ENCODE measurements at regions not wholly inside any gene's neighbourhood (a gene's known extent, or its start where the extent isn't known, plus 50 kb on each side); places are given as distances from the start of the nearest gene placed in this dataset.

- Histone ChIP-seq H3K9me3 (ENCODE audit: insufficient read depth, low read length) (no peaks in the 10 kb centered on the region), H3K4me3 (ENCODE audit: insufficient read length, low read depth) (no peak overlapping the region), H3K9ac (ENCODE audit: insufficient read length, low read depth) (no peak overlapping the region), H3K4me1 (ENCODE audit: insufficient read depth, insufficient read length) (no peaks in the 10 kb centered on the region), H3K27me3 (ENCODE audit: insufficient read depth, insufficient read length) (no peaks in the 10 kb centered on the region), H3K36me3 (ENCODE audit: insufficient read depth, insufficient read length, low read length) (no peaks in the 10 kb centered on the region)
- TF ChIP-seq ZNF274 (IDR thresholded peaks at IDR 0.05; ENCODE audit: low read depth, low read length) = no peak
- TF ChIP-seq YY1 (IDR thresholded peaks at IDR 0.05; ENCODE audit: insufficient read depth, insufficient read length) = no peak
- no peak for TF ChIP-seq SUZ12 (IDR thresholded peaks at IDR 0.05; ENCODE audit: extremely low read depth, insufficient read depth, insufficient read length)
- no peak for DNase-seq (ENCODE audit: low read depth, low spot score)
Measured at GRCh38 chr12:77741974-77742517, 88.6 kb upstream of the NAV3 start.

DNA sequence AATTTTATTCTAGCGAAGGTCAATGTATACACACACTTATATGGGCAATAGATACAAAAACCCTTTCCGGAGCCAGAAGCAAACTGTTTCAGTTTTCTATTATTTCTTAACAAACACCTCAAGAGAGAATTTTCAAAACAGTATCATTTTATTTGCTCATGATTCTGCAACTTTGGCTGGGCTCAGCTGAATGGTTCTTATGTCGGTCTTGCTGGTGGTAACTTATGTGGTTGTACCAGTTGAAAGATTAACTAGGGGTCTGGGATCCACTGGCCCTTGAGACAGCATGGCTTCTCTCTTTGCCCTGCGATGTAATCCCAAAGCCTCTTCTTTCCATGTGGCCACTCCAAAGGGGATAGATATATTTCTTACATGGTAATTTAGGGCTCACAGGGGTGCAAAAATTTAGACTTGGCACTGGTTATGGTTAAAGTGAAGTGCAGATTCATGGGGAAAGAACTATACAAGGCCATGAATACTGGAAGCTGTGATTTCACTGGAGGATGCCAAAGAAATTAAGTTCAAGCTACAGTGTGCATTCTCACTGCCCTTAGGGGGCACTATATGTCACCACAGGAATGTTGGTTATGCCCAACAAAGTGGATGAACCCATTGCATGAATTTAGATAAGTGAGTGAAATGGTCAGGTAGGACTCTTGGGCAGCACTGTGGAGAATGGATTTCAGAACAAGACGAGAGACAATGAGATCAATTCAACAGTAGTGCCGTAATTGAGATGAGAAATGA is 94.3 kb upstream of the NAV3 start:
- Histone ChIP-seq H3K9me3 (ENCODE audit: insufficient read depth, low read length) (no peaks in the 10 kb centered on the region), H3K4me3 (ENCODE audit: insufficient read length, low read depth) (no peak overlapping the region), H3K27me3 (ENCODE audit: insufficient read depth, insufficient read length) (no peaks in the 10 kb centered on the region), H3K9ac (ENCODE audit: insufficient read length, low read depth) (no peak overlapping the region), H3K36me3 (ENCODE audit: insufficient read depth, insufficient read length, low read length) (no peaks in the 10 kb centered on the region), H3K4me1 (ENCODE audit: insufficient read depth, insufficient read length) (no peaks in the 10 kb centered on the region)
- DNase-seq (ENCODE audit: low read depth, low spot score) = no peak
- TF ChIP-seq ZNF274 (IDR thresholded peaks at IDR 0.05; ENCODE audit: low read depth, low read length) (no peak), YY1 (IDR thresholded peaks at IDR 0.05; ENCODE audit: insufficient read depth, insufficient read length) (no peak), SUZ12 (IDR thresholded peaks at IDR 0.05; ENCODE audit: extremely low read depth, insufficient read depth, insufficient read length) (no peak)

DNA sequence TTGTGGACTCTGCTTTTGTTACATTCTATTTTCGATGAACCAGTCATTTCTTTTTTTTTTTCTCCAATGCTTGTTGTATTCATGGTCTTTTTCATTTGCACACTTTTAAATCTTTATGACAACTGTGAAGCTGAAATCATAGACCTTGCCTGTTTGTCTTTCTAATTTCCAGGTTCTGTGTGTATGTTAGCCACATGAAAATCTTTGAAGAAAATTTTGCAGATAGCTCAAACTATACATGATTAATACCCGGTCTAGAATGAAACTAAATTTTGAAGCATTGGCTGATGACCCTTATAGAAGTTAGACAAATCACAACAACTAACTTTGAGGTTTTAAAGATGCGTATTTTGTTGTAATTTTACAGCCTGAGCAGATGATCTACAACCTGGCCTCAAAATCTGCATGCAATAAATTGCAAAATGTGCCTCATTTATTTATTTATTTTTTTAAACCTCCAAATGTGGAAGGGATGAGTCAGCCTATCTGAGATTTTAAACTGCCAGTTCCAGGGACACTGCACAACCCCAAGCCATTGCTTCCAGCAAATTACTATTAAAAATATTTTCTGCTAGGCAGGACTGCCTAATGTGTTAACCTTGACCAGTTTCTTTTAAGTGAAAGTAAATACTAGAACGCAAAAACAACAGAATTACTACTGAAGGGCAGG is 96.3 kb upstream of the NAV3 start:
- TF ChIP-seq SUZ12 (IDR thresholded peaks at IDR 0.05; ENCODE audit: extremely low read depth, insufficient read depth, insufficient read length) (no peak), ZNF274 (IDR thresholded peaks at IDR 0.05; ENCODE audit: low read depth, low read length) (no peak), YY1 (IDR thresholded peaks at IDR 0.05; ENCODE audit: insufficient read depth, insufficient read length) (no peak)
- DNase-seq (ENCODE audit: low read depth, low spot score) = no peak
- Histone ChIP-seq H3K27me3 (ENCODE audit: insufficient read depth, insufficient read length) (no peaks in the 10 kb centered on the region), H3K9ac (ENCODE audit: insufficient read length, low read depth) (no peak overlapping the region), H3K4me3 (ENCODE audit: insufficient read length, low read depth) (no peak overlapping the region), H3K4me1 (ENCODE audit: insufficient read depth, insufficient read length) (no peaks in the 10 kb centered on the region), H3K9me3 (ENCODE audit: insufficient read depth, low read length) (no peaks in the 10 kb centered on the region), H3K36me3 (ENCODE audit: insufficient read depth, insufficient read length, low read length) (no peaks in the 10 kb centered on the region)

GRCh38 chr12:77728018-77728417 is 102.7 kb upstream of the NAV3 start:
- H3K4me1 ChIP-seq (ENCODE audit: insufficient read depth, insufficient read length) = no peaks in the 10 kb centered on the region
- no peaks in the 10 kb centered on the region for H3K27me3 ChIP-seq (ENCODE audit: insufficient read depth, insufficient read length)
- DNase-seq (ENCODE audit: low read depth, low spot score) = no peak
- H3K9me3 ChIP-seq (ENCODE audit: insufficient read depth, low read length) = no peaks in the 10 kb centered on the region
- no peak overlapping the region for H3K4me3 ChIP-seq (ENCODE audit: insufficient read length, low read depth)
- no peak overlapping the region for H3K9ac ChIP-seq (ENCODE audit: insufficient read length, low read depth)
- no peak for TF ChIP-seq YY1 (IDR thresholded peaks at IDR 0.05; ENCODE audit: insufficient read depth, insufficient read length)
- TF ChIP-seq SUZ12 (IDR thresholded peaks at IDR 0.05; ENCODE audit: extremely low read depth, insufficient read depth, insufficient read length) = no peak
- TF ChIP-seq ZNF274 (IDR thresholded peaks at IDR 0.05; ENCODE audit: low read depth, low read length) = no peak
- no peaks in the 10 kb centered on the region for H3K36me3 ChIP-seq (ENCODE audit: insufficient read depth, insufficient read length, low read length)

DNA sequence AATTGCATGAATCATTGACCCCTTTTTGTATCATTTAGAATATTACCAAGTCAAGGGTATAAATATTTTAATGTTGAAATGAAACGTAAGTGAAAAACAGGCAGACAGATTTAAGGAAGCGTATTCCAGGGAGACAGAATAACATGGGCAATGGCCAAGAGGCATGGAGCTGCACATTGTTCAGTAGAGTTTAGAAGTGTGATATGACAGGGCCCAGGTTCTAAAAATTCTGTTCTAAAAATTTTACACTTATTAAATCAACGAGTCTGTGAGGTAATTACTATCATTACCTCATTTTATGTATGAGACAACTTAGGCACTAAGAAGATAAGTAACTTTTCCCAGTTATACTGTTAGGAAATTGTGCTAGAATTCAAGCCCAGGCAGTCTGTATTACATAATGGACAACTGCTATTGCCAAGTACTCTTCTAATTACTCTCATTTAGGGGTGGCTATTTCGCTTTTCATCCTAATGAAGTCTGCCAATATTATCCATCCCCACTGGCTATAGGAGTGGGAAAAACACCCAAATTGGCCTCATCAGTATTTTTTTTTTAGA is 103.2 kb upstream of the NAV3 start:
- H3K36me3 ChIP-seq (ENCODE audit: insufficient read depth, insufficient read length, low read length) = no peaks in the 10 kb centered on the region
- H3K9me3 ChIP-seq (ENCODE audit: insufficient read depth, low read length) = no peaks in the 10 kb centered on the region
- no peaks in the 10 kb centered on the region for H3K4me1 ChIP-seq (ENCODE audit: insufficient read depth, insufficient read length)
- H3K4me3 ChIP-seq (ENCODE audit: insufficient read length, low read depth) = no peak overlapping the region
- TF ChIP-seq YY1 (IDR thresholded peaks at IDR 0.05; ENCODE audit: insufficient read depth, insufficient read length) (no peak), ZNF274 (IDR thresholded peaks at IDR 0.05; ENCODE audit: low read depth, low read length) (no peak), SUZ12 (IDR thresholded peaks at IDR 0.05; ENCODE audit: extremely low read depth, insufficient read depth, insufficient read length) (no peak)
- no peak for DNase-seq (ENCODE audit: low read depth, low spot score)
- no peak overlapping the region for H3K9ac ChIP-seq (ENCODE audit: insufficient read length, low read depth)
- no peaks in the 10 kb centered on the region for H3K27me3 ChIP-seq (ENCODE audit: insufficient read depth, insufficient read length)

DNA sequence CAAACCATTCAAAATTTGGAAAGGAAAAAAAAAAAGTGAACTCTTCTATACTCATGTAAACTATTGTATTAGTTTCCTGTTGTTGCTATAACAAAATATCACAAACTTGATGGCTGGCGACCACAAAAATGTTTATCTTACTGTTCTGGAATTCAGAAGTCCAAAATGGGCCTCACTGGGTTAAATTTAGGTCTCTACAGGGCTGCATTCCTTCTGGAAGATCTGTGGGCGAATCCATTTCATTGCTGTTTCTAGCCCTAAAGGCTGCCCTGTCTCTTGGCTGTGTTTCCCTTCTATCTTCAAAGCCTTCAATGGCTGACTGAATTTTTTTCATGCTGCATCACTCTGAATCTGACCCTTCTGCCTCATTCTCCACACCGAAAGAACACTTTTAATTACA is 105.1 kb upstream of the NAV3 start:
- Histone ChIP-seq H3K9me3 (ENCODE audit: insufficient read depth, low read length) (no peaks in the 10 kb centered on the region), H3K4me3 (ENCODE audit: insufficient read length, low read depth) (no peak overlapping the region), H3K4me1 (ENCODE audit: insufficient read depth, insufficient read length) (no peaks in the 10 kb centered on the region), H3K36me3 (ENCODE audit: insufficient read depth, insufficient read length, low read length) (no peaks in the 10 kb centered on the region), H3K9ac (ENCODE audit: insufficient read length, low read depth) (no peak overlapping the region), H3K27me3 (ENCODE audit: insufficient read depth, insufficient read length) (no peaks in the 10 kb centered on the region)
- no peak for DNase-seq (ENCODE audit: low read depth, low spot score)
- no peak for TF ChIP-seq YY1 (IDR thresholded peaks at IDR 0.05; ENCODE audit: insufficient read depth, insufficient read length)
- no peak for TF ChIP-seq ZNF274 (IDR thresholded peaks at IDR 0.05; ENCODE audit: low read depth, low read length)
- no peak for TF ChIP-seq SUZ12 (IDR thresholded peaks at IDR 0.05; ENCODE audit: extremely low read depth, insufficient read depth, insufficient read length)

All from NT2/D1 (cell line).